HG03095 (cell line): ENCODE measurements at regions not wholly inside any gene's neighbourhood (a gene's known extent, or its start where the extent isn't known, plus 50 kb on each side); places are given as distances from the start of the nearest gene placed in this dataset.

Experiments
- ATAC-seq: cut with Tn5 transposase; IDR thresholded peaks from one replicate; pipeline ENCODE4 v1.9.1; 2021; ENCODE audit warnings: moderate library complexity; ENCODE audit not compliant: unreplicated experiment

DNA sequence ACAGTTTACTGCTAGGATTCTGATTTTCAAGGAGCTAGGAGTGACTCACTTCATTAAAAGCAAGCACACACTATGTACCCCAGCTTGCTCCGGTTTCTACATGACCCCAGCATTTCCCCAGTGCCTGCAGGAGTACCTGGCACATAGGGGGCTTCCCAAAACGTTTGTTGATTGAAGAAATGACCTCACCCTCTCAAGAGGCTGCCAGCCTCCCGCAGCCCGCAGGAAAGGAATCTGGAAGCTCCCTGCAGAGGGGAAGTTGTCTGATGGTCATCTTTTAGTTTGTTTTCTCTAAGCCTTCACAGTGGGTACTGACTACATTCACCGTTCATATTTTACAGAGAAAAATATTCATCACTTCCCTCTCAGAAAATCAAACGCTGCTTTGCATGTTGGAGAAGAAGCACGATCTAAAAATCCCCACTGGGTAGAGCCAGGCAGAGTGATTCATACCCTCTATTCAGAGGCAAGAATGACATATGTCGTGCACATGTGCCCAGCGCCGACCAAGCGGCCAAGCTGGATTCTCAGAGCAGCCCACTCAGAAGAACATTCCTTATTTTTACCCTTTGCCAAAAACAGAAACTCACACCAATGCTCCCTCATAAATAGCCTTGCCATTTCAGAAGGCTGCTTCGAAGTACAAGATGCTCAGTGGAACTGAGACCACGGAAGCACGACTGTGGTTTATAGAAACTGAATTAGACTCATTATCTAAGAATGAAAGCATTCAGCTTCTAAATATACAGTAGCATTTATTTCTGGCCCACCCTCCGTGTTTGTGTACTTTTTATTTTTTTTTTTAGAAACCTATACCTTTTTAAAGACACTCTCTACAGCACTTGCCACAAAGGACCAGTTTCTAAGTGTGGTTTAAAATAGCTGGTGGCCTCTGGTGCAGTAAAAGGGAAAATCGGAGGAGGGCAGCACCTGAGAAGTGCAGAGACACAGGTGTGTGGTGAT, 143.2 kb downstream of the MIS18A start:
- ATAC-seq = peak; percentile 76

GRCh38 chr21:32134441-32135130, 144.3 kb downstream of the MIS18A start:
- ATAC-seq = no peak

DNA sequence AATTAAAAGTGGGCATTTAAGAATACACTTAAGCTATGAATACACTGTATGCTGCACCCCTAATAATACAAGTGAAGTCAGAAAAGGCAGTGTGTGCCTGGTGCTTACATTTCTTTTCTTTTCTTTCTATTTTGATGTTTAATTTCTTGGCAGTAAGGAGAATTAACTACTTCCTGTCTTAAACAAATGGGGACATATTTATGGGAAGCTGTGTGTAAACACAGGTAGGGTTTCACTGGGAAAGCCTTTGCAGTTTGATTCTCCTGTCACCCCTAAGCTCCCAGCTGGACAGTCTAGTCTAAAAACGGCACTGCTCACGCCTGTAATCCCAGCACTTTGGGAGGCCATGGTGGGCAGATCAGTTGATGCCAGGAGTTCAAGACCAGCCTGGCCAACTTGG, 146.0 kb downstream of the MIS18A start:
- ATAC-seq = no peak

GRCh38 chr21:32132409-32132808, 146.4 kb downstream of the MIS18A start:
- ATAC-seq = no peak

DNA sequence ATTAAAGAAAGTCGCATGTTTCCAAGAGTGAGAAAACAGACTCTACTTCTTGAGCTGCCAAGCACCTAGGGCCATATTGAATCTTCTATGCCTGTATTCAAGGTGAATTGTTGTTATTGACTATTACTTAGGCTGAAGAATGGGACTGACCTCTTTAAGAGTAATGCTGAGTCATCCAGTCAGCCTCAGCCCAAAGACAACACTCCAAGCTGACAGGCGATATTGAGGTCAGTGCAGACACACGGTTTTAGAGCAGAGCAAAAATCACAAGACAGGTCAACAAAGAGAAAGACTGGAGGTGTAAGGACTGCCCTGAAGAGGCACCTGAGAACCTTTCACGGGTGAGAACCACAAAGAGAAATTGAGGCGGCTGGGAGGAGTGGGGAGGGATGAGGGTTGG, 146.9 kb downstream of the MIS18A start:
- no peak for ATAC-seq

- no peak for ATAC-seq
Measured at GRCh38 chr21:32131164-32131563, 147.7 kb downstream of the MIS18A start.

GRCh38 chr21:32130031-32130891, 148.6 kb downstream of the MIS18A start:
- ATAC-seq = no peak

- no peak for ATAC-seq
Measured at GRCh38 chr21:32127081-32127480, 151.8 kb downstream of the MIS18A start.

DNA sequence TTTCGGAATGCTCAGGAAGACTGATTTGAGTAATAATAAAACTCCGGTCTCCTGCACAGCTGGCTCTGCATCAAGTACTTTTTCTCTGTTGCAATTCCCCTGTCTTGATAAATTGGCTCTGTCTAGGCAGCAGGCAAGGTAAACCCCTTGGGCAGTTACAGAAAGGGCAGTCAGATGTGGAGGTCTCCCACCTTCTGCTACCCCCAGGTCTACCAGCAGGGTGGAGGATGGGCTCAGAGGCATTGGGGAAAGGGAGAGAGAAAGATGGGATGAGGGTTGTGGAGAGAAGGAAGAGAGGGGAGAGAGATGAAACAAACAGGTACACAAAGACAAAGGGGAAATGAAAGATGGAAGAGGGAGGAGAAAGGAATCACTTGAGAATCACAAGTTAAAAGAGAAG, 156.8 kb downstream of the MIS18A start:
- ATAC-seq = no peak

- no peak for ATAC-seq
Measured at GRCh38 chr21:32120230-32120629, 158.6 kb downstream of the MIS18A start.

- ATAC-seq = no peak
Measured at GRCh38 chr21:32119811-32120210, 159.0 kb downstream of the MIS18A start.

GRCh38 chr21:32119389-32119788, 159.5 kb downstream of the MIS18A start:
- no peak for ATAC-seq

GRCh38 chr21:32114419-32115035, 164.3 kb downstream of the MIS18A start:
- no peak for ATAC-seq

DNA sequence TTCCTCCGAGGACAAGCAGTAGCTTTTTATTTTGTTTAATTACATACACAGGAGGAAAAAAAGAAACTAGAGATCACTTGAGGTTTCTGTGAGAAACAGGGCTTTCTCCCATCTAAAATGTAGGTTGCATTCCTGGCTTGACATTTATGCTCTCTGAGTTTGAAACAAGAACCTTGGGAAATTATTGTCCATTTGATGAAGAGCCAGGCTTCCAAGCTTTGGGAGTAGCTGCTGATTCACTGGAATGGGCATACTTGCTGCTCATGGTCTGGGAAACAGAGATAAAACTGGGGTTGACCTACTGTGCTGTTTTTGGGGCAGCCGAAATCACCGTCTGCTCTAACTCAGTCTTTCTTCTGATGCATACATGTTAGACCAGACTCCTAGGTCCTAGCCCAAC, 165.4 kb downstream of the MIS18A start:
- ATAC-seq = no peak

GRCh38 chr21:32112195-32112594, 166.7 kb downstream of the MIS18A start:
- ATAC-seq = no peak

- ATAC-seq = no peak
Measured at GRCh38 chr21:32108566-32108965, 170.3 kb downstream of the MIS18A start.

GRCh38 chr21:32103361-32103760, 175.5 kb downstream of the MIS18A start:
- ATAC-seq = no peak

GRCh38 chr21:32102426-32102825, 176.4 kb downstream of the MIS18A start:
- ATAC-seq = no peak

GRCh38 chr21:32101277-32101676, 177.6 kb downstream of the MIS18A start:
- no peak for ATAC-seq

DNA sequence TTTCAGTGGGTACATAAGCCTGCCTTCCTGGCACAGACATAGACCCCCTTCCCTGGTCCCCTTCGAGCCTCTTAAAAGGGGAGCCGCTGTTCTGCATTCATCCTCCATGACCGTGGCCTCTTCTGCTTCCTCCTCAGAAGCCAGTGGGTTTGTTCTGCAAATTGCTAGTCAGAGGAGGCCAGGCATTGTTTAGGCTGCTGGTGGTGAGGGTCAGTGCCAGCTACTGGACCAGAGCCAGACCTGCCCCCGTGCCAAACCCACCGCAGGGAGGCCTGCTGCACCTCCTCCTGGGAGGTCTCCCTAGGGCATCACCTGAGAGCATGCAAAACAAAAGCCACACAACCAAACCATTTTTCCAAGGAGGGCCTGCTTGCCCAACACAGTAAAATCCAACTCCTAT, 178.4 kb downstream of the MIS18A start:
- no peak for ATAC-seq
